Stomach (tissue), 8 donors: ENCODE measurements at regions not wholly inside any gene's neighbourhood (a gene's known extent, or its start where the extent isn't known, plus 50 kb on each side); places are given as distances from the start of the nearest gene placed in this dataset.

Source experiments
- DNase-seq, 2 donors: peaks; one replicate each; pipeline versions ENCODE4 v3.0.0 to v3.0.0-alpha.2; 2013 to 2019
- H3K27ac ChIP-seq, 5 donors: fragments of 200-600 bp in 4 of 5; sonication (generic) in 4 of 5; one replicate each; pipeline ENCODE4 v1.5.1; 2013 to 2019; ENCODE audit warnings: mild to moderate bottlenecking in 1 of 5, moderate library complexity in 1 of 5
- H3K27me3 ChIP-seq, 3 donors: fragments of 200-600 bp; sonication (generic); one replicate each; pipeline ENCODE4 v1.5.1; 2017 to 2019; ENCODE audit warnings: mixed run types in 1 of 3
- H3K36me3 ChIP-seq, 4 donors: fragments of 200-600 bp; sonication (generic); 1 replicate in 3 of 4; 2 replicates in 1 of 4; pipeline ENCODE4 v1.5.1; 2016 to 2019
- H3K4me1 ChIP-seq, 4 donors: fragments of 200-600 bp; sonication (generic); one replicate each; pipeline ENCODE4 v1.5.1; 2016 to 2019
- H3K4me3 ChIP-seq, 4 donors: fragments of 200-600 bp; sonication (generic) in 3 of 4; one replicate each; pipeline ENCODE4 v1.5.1; 2016 to 2019; ENCODE audit warnings: mild to moderate bottlenecking in 1 of 4
- H3K9me3 ChIP-seq, 4 donors: fragments of 200-600 bp; sonication (generic); one replicate each; pipeline ENCODE4 v1.5.1; 2016 to 2019
- EP300 ChIP-seq: sonication (generic); formaldehyde crosslinking; IDR thresholded peaks from one replicate; pipeline ENCODE4 v1.6.1; 2017; ENCODE audit warnings: antibody characterized with exemption
- POLR2A ChIP-seq, 4 donors: fragments of 450-650 bp; IDR thresholded peaks; one replicate each; pipeline ENCODE4 v1.6.1; 2016; ENCODE audit warnings: antibody characterized with exemption in 4 of 4, control low read depth in 2 of 4, mild to moderate bottlenecking in 1 of 4, moderate library complexity in 1 of 4
- POLR2AphosphoS5 ChIP-seq, 3 donors: sonication (generic); formaldehyde crosslinking; IDR thresholded peaks; one replicate each; pipeline ENCODE4 v1.6.1; 2016; ENCODE audit warnings: antibody characterized with exemption in 3 of 3
- WGBS, 5 donors: extraction: QIAGEN DNeasy Blood & Tissue Kit in 3 of 5; methylation state at CpG; one replicate each; pipeline versions ENCODE4 v1.1.5 to v1.1.7; 2013 to 2018; 5-methylcytosine and 5-hydroxymethylcytosine counted together
- intact Hi-C: fragments of 100-400 bp; cut with DNase I; formaldehyde crosslinking; loops from one replicate; pipeline ENCODE4 v1.15.1; 2023; ENCODE audit warnings: low total_unique reads
- TF ChIP-seq, protein P1 (sequence below), 7 experiments: fragments of 450-650 bp in 4 of 7; fragments of 200-600 bp in 3 of 7; sonication (generic) in 3 of 7; IDR thresholded peaks; one replicate each; pipeline ENCODE4 v1.5.1; 2016 to 2019; ENCODE audit warnings: antibody characterized with exemption in 7 of 7, control low read depth in 2 of 7, mild to moderate bottlenecking in 1 of 7
- donor health status: healthy with polysubstance abuse.
- donor health status: Bipolar disorder and iron deficiency.
- donor health status: healthy.

DNA sequence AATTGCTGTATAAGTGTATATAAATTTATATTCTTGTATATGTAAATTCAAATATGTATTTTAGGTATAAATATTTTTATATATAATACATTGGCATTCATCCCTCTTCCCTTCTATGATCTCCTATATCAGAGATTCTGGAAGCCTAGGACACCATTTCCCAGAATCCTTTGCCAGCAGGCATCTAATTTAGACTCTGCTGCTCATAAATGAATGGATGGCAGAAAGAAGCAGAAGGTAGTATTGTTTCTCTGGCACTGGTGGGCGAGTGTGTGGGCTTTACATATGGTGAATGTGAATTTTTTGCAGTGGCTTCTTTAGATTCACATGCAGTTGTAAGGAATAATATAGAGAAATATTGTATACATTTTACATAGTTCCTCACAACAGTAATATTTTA lies 215.2 kb upstream of the THSD7B start:
- Histone ChIP-seq H3K4me1 (no peaks in the 10 kb centered on the region), H3K4me3 (no peak overlapping the region), H3K27ac (no peak overlapping the region), H3K36me3 (no peaks in the 10 kb centered on the region), H3K9me3 (no peaks in the 10 kb centered on the region), H3K27me3 (peaks cover 0 to 10% (median 0%) of the 10 kb centered on the region in 3 donors)
- DNase-seq, result no peak
- TF ChIP-seq POLR2AphosphoS5 (IDR thresholded peaks at IDR 0.05) (no peak), POLR2A (IDR thresholded peaks at IDR 0.05) (no peak), EP300 (no peak)
- TF ChIP-seq, protein P1, sequence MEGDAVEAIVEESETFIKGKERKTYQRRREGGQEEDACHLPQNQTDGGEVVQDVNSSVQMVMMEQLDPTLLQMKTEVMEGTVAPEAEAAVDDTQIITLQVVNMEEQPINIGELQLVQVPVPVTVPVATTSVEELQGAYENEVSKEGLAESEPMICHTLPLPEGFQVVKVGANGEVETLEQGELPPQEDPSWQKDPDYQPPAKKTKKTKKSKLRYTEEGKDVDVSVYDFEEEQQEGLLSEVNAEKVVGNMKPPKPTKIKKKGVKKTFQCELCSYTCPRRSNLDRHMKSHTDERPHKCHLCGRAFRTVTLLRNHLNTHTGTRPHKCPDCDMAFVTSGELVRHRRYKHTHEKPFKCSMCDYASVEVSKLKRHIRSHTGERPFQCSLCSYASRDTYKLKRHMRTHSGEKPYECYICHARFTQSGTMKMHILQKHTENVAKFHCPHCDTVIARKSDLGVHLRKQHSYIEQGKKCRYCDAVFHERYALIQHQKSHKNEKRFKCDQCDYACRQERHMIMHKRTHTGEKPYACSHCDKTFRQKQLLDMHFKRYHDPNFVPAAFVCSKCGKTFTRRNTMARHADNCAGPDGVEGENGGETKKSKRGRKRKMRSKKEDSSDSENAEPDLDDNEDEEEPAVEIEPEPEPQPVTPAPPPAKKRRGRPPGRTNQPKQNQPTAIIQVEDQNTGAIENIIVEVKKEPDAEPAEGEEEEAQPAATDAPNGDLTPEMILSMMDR (IDR thresholded peaks at IDR 0.05), result no peak
- intact Hi-C loops, result no loop called here
- WGBS, 5 donors, result 21 to 58% (median 42%) methylated on average over 1 of the region's 1 CpG

DNA sequence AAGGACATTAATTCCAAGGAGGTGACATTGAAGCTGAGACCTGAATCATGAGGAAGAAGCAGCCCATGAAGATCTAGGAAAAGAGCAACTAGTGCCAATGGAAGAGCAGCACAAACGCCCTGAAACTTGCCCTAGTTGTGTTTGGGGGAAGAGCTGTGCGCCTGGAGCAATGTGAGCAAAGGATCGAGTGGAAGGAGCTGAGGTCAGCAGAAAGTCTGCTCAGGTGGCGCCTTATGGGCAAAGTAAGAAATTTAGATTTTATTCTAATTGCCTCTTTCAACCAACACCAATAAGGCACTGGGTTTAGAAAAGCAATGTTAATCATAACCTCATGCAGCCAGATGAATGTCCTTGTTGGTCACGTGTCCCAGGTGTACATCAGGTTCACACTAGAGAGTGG lies 226.0 kb upstream of the THSD7B start:
- Histone ChIP-seq H3K27me3 (no peaks in the 10 kb centered on the region), H3K27ac (no peak overlapping the region), H3K9me3 (no peaks in the 10 kb centered on the region), H3K4me1 (no peaks in the 10 kb centered on the region), H3K4me3 (no peak overlapping the region), H3K36me3 (no peaks in the 10 kb centered on the region)
- intact Hi-C loops, result no loop called here
- no peak for DNase-seq
- TF ChIP-seq POLR2A (IDR thresholded peaks at IDR 0.05) (no peak), POLR2AphosphoS5 (IDR thresholded peaks at IDR 0.05) (no peak), EP300 (no peak)
- TF ChIP-seq, protein P1 (IDR thresholded peaks at IDR 0.05), result no peak
- 46 to 86% (median 82%) methylated on average over 5 of the region's 5 CpGs for WGBS, 5 donors

DNA sequence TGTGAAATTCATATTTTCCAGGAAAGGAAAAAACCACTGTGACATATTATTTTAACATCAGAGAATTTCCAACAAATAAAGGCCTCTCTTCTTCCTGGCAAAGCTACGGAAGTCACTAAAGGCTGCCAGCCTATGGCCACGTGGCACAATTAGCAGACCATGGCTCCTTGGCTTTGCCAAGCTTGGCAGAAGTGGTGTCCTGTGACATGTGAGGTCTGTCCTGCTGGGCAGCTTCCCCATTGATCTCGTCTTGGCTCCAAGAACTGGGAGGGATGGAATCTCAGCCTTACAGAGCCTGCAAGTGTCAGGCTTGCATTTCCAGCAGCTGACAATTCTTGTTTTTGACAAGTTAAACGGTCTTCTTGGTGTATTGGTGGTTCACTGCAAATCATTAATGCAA lies 226.9 kb upstream of the THSD7B start:
- Histone ChIP-seq H3K4me3 (no peak overlapping the region), H3K9me3 (no peaks in the 10 kb centered on the region), H3K4me1 (no peaks in the 10 kb centered on the region), H3K27me3 (no peaks in the 10 kb centered on the region), H3K36me3 (no peaks in the 10 kb centered on the region), H3K27ac (no peak overlapping the region)
- DNase-seq, result no peak
- TF ChIP-seq, protein P1 (IDR thresholded peaks at IDR 0.05), result no peak
- no peak for TF ChIP-seq POLR2A (IDR thresholded peaks at IDR 0.05)
- no peak for TF ChIP-seq EP300
- TF ChIP-seq POLR2AphosphoS5 (IDR thresholded peaks at IDR 0.05), result no peak
- 56 to 66% (median 57%) methylated on average over 4 of the region's 4 CpGs for WGBS, 5 donors
- intact Hi-C loops, result no loop called here

DNA sequence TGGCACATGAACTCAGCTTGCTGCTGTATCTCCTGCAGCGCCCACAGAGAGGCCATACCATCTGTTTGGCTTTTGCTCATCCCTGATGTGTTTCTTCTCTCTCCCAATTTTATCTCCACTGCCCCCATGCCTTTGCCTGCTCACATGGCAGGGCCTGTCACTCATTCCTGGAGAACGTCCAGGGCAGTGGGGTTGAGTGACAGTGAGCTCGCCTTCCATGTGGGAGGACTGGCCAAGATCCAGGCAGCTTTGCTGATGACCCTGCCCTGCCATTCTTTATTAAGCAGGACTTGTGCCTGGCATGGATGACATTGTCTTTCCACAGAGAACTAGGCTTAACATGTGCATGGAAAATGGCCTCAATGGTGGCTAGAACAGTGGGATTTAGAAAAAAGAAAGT lies 230.5 kb upstream of the THSD7B start:
- no peaks in the 10 kb centered on the region for H3K9me3 ChIP-seq
- no peak for DNase-seq
- WGBS, 5 donors, result 40 to 69% (median 55%) methylated on average over 3 of the region's 3 CpGs

More for the DNA sequence above, 230.5 kb upstream of the THSD7B start:
- Histone ChIP-seq H3K4me1 (no peaks in the 10 kb centered on the region), H3K27ac (no peak overlapping the region), H3K27me3 (no peaks in the 10 kb centered on the region), H3K4me3 (no peak overlapping the region), H3K36me3 (no peaks in the 10 kb centered on the region)
- intact Hi-C loops, result no loop called here
- TF ChIP-seq, protein P1 (IDR thresholded peaks at IDR 0.05), result no peak
- TF ChIP-seq EP300 (no peak), POLR2A (IDR thresholded peaks at IDR 0.05) (no peak), POLR2AphosphoS5 (IDR thresholded peaks at IDR 0.05) (no peak)
